GM23338 (cell line): ENCODE measurements at regions not wholly inside any gene's neighbourhood (a gene's known extent, or its start where the extent isn't known, plus 50 kb on each side); places are given as distances from the start of the nearest gene placed in this dataset.

Source experiments
- ATAC-seq: fragments of 200-7000 bp; cut with Tn5 transposase; 3 replicates; pipeline ENCODE4 v1.9.1; 2020
- DNase-seq: peaks from one replicate; pipeline ENCODE4 v3.0.0-alpha.2; 2015; ENCODE audit warnings: low spot score
- H2AFZ ChIP-seq: fragments of 200-600 bp; sonication (generic); 2 replicates; pipeline ENCODE4 v1.8.0; 2016; ENCODE audit warnings: antibody characterized with exemption, mild to moderate bottlenecking, moderate library complexity
- H3F3A ChIP-seq: fragments of 200-600 bp; sonication (generic); replicated peaks from 2 replicates; pipeline ENCODE4 v1.8.0; 2017; ENCODE audit warnings: antibody characterized with exemption, mixed run types, low read depth
- H3K27ac ChIP-seq: fragments of 200-600 bp; sonication (generic); 2 replicates; pipeline ENCODE4 v1.6.1; 2016; ENCODE audit warnings: low read depth
- H3K27me3 ChIP-seq: fragments of 200-600 bp; sonication (generic); 2 replicates; pipeline ENCODE4 v1.8.0; 2016; ENCODE audit warnings: mild to moderate bottlenecking, mixed run types, moderate library complexity; ENCODE audit not compliant: insufficient read depth
- H3K36me3 ChIP-seq: fragments of 200-600 bp; sonication (generic); 2 replicates; pipeline ENCODE4 v1.8.0; 2016; ENCODE audit warnings: mild to moderate bottlenecking; ENCODE audit not compliant: insufficient read depth
- H3K4me1 ChIP-seq: fragments of 200-600 bp; sonication (generic); 2 replicates; pipeline ENCODE4 v1.8.0; 2016; ENCODE audit warnings: mild to moderate bottlenecking, moderate library complexity; ENCODE audit not compliant: insufficient read depth
- H3K4me2 ChIP-seq: fragments of 200-600 bp; sonication (generic); 2 replicates; pipeline ENCODE4 v1.7.1; 2017; ENCODE audit warnings: mixed run types
- H3K4me3 ChIP-seq: fragments of 200-600 bp; sonication (generic); 2 replicates; pipeline ENCODE4 v1.6.1; 2016; ENCODE audit warnings: mixed run types
- H3K79me2 ChIP-seq: fragments of 200-600 bp; sonication (generic); replicated peaks from 2 replicates; pipeline ENCODE4 v1.8.0; 2017; ENCODE audit warnings: mild to moderate bottlenecking; ENCODE audit not compliant: insufficient read depth
- H3K9me2 ChIP-seq: fragments of 200-600 bp; sonication (generic); 2 replicates; pipeline ENCODE4 v1.8.0; 2017; ENCODE audit not compliant: insufficient read depth
- H4K20me1 ChIP-seq: fragments of 200-600 bp; sonication (generic); replicated peaks from 2 replicates; pipeline ENCODE4 v1.8.0; 2017; ENCODE audit warnings: mild to moderate bottlenecking; ENCODE audit not compliant: insufficient read depth
- H3K27ac Mint-ChIP-seq: 2 replicates; pipeline ENCODE4 v1.8.0; 2020; ENCODE audit warnings: inconsistent platforms, mild to moderate bottlenecking, moderate library complexity, mixed read lengths
- H3K27me3 Mint-ChIP-seq: 3 replicates; pipeline ENCODE4 v1.8.0; 2022; ENCODE audit warnings: low read depth, mild to moderate bottlenecking, moderate library complexity, mixed read lengths, inconsistent platforms; ENCODE audit not compliant: insufficient read depth, poor library complexity
- H3K36me3 Mint-ChIP-seq: 3 replicates; pipeline ENCODE4 v1.8.0; 2021; ENCODE audit warnings: low read depth, mild to moderate bottlenecking, inconsistent platforms, moderate library complexity, mixed read lengths
- H3K4me1 Mint-ChIP-seq: 3 replicates; pipeline ENCODE4 v1.8.0; 2020; ENCODE audit warnings: mild to moderate bottlenecking, inconsistent platforms, mixed read lengths
- H3K4me3 Mint-ChIP-seq: 3 replicates; pipeline ENCODE4 v1.8.0; 2021; ENCODE audit warnings: moderate library complexity, mild to moderate bottlenecking, inconsistent platforms, mixed read lengths
- H3K9me3 Mint-ChIP-seq: 3 replicates; pipeline ENCODE4 v1.8.0; 2020; ENCODE audit warnings: moderate library complexity, mild to moderate bottlenecking, inconsistent platforms, mixed read lengths
- CREB1 ChIP-seq: fragments of 250-450 bp; sonication (Bioruptor Pico); IDR thresholded peaks from 2 replicates; pipeline ENCODE4 v1.5.0; 2020; ENCODE audit warnings: low read depth, mild to moderate bottlenecking, moderate library complexity
- EZH2 ChIP-seq: fragments of 200-600 bp; sonication (generic); IDR thresholded peaks from one replicate; pipeline ENCODE4 v1.8.0; 2017; ENCODE audit warnings: antibody characterized with exemption, mild to moderate bottlenecking, low read depth; ENCODE audit not compliant: unreplicated experiment
- EZH2phosphoT487 ChIP-seq: fragments of 200-600 bp; sonication (generic); IDR thresholded peaks from one replicate; pipeline ENCODE4 v1.8.1; 2018; ENCODE audit warnings: antibody characterized with exemption; ENCODE audit not compliant: unreplicated experiment
- JUNB ChIP-seq: IDR thresholded peaks from one replicate; pipeline ENCODE4 v1.6.1; 2016; ENCODE audit warnings: antibody characterized with exemption; ENCODE audit not compliant: unreplicated experiment
- NANOG ChIP-seq: IDR thresholded peaks from 2 replicates; pipeline ENCODE4 v1.6.1; 2016; ENCODE audit warnings: antibody characterized with exemption, borderline replicate concordance
- POLR2AphosphoS5 ChIP-seq: IDR thresholded peaks from 2 replicates; pipeline ENCODE4 v1.6.1; 2016; ENCODE audit warnings: antibody characterized with exemption, low read depth
- STAT1 ChIP-seq: IDR thresholded peaks from one replicate; pipeline ENCODE4 v1.6.1; 2016; ENCODE audit warnings: antibody characterized with exemption; ENCODE audit not compliant: unreplicated experiment
- ZNF114 ChIP-seq: fragments of 250-450 bp; sonication (Bioruptor Pico); IDR thresholded peaks from 2 replicates; pipeline ENCODE4 v1.5.0; 2020; ENCODE audit warnings: mild to moderate bottlenecking, moderate library complexity
- ZNF331 ChIP-seq: fragments of 250-450 bp; sonication (Bioruptor Pico); IDR thresholded peaks from 2 replicates; pipeline ENCODE4 v1.5.0; 2020; ENCODE audit warnings: low read depth, mild to moderate bottlenecking, moderate library complexity
- TF ChIP-seq, protein P1 (sequence below): fragments of 250-450 bp; sonication (Bioruptor Pico); IDR thresholded peaks from 2 replicates; pipeline ENCODE4 v1.5.0; 2020; ENCODE audit warnings: mild to moderate bottlenecking, moderate library complexity
- TF ChIP-seq, protein P2 (sequence below), 2 experiments: fragments of 200-600 bp in 1 of 2; sonication (generic) in 1 of 2; conservative IDR thresholded peaks; 2 replicates each; pipeline versions ENCODE4 v1.5.1 to v1.6.1; 2016 to 2017; ENCODE audit warnings: antibody characterized with exemption in 2 of 2, low read depth in 2 of 2, mild to moderate bottlenecking in 2 of 2, moderate library complexity in 1 of 2
- TF ChIP-seq, protein P3 (sequence below): IDR thresholded peaks from 2 replicates; pipeline ENCODE4 v1.6.1; 2016; ENCODE audit warnings: antibody characterized with exemption
- TF ChIP-seq, protein P4 (sequence below): IDR thresholded peaks from one replicate; pipeline ENCODE4 v1.6.1; 2018; ENCODE audit warnings: antibody characterized with exemption; ENCODE audit not compliant: unreplicated experiment

DNA sequence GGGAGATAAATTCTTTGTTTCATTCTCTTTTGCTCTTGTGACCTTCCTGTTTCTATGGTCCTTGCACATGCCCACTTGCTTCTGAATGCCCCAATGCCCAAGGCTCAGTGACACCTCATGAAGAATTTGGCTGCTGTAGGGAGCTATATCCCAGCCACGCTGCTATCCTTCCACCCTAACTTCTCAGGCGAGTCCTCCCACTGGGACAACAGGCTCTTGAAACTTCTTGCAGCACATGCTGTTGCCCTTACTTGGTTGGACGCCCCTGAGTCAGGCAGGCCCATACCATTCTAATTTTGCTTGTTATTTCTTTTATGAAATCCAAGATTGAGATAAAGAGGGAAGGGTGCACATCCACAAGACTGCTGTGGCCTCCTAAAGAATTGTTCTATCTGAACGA lies 57.6 kb upstream of the BLID start:
- DNase-seq, result no peak
- H3K4me2 ChIP-seq, result no peak overlapping the region
- no peak overlapping the region for H3K4me3 Mint-ChIP-seq
- no peaks in the 10 kb centered on the region for H3K27me3 Mint-ChIP-seq
- TF ChIP-seq, protein P1, sequence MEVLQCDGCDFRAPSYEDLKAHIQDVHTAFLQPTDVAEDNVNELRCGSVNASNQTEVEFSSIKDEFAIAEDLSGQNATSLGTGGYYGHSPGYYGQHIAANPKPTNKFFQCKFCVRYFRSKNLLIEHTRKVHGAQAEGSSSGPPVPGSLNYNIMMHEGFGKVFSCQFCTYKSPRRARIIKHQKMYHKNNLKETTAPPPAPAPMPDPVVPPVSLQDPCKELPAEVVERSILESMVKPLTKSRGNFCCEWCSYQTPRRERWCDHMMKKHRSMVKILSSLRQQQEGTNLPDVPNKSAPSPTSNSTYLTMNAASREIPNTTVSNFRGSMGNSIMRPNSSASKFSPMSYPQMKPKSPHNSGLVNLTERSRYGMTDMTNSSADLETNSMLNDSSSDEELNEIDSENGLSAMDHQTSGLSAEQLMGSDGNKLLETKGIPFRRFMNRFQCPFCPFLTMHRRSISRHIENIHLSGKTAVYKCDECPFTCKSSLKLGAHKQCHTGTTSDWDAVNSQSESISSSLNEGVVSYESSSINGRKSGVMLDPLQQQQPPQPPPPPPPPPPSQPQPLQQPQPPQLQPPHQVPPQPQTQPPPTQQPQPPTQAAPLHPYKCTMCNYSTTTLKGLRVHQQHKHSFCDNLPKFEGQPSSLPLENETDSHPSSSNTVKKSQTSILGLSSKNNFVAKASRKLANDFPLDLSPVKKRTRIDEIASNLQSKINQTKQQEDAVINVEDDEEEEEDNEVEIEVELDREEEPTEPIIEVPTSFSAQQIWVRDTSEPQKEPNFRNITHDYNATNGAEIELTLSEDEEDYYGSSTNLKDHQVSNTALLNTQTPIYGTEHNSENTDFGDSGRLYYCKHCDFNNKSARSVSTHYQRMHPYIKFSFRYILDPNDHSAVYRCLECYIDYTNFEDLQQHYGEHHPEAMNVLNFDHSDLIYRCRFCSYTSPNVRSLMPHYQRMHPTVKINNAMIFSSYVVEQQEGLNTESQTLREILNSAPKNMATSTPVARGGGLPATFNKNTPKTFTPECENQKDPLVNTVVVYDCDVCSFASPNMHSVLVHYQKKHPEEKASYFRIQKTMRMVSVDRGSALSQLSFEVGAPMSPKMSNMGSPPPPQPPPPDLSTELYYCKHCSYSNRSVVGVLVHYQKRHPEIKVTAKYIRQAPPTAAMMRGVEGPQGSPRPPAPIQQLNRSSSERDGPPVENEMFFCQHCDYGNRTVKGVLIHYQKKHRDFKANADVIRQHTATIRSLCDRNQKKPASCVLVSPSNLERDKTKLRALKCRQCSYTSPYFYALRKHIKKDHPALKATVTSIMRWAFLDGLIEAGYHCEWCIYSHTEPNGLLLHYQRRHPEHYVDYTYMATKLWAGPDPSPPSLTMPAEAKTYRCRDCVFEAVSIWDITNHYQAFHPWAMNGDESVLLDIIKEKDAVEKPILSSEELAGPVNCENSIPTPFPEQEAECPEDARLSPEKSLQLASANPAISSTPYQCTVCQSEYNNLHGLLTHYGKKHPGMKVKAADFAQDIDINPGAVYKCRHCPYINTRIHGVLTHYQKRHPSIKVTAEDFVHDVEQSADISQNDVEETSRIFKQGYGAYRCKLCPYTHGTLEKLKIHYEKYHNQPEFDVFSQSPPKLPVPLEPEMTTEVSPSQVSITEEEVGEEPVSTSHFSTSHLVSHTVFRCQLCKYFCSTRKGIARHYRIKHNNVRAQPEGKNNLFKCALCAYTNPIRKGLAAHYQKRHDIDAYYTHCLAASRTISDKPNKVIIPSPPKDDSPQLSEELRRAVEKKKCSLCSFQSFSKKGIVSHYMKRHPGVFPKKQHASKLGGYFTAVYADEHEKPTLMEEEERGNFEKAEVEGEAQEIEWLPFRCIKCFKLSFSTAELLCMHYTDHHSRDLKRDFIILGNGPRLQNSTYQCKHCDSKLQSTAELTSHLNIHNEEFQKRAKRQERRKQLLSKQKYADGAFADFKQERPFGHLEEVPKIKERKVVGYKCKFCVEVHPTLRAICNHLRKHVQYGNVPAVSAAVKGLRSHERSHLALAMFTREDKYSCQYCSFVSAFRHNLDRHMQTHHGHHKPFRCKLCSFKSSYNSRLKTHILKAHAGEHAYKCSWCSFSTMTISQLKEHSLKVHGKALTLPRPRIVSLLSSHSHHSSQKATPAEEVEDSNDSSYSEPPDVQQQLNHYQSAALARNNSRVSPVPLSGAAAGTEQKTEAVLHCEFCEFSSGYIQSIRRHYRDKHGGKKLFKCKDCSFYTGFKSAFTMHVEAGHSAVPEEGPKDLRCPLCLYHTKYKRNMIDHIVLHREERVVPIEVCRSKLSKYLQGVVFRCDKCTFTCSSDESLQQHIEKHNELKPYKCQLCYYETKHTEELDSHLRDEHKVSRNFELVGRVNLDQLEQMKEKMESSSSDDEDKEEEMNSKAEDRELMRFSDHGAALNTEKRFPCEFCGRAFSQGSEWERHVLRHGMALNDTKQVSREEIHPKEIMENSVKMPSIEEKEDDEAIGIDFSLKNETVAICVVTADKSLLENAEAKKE (CRISPR knock-in tag), result no peak
- TF ChIP-seq POLR2AphosphoS5, result no peak
- TF ChIP-seq JUNB, result no peak
- no peak for TF ChIP-seq CREB1 (CRISPR knock-in tag)
- TF ChIP-seq, protein P2, sequence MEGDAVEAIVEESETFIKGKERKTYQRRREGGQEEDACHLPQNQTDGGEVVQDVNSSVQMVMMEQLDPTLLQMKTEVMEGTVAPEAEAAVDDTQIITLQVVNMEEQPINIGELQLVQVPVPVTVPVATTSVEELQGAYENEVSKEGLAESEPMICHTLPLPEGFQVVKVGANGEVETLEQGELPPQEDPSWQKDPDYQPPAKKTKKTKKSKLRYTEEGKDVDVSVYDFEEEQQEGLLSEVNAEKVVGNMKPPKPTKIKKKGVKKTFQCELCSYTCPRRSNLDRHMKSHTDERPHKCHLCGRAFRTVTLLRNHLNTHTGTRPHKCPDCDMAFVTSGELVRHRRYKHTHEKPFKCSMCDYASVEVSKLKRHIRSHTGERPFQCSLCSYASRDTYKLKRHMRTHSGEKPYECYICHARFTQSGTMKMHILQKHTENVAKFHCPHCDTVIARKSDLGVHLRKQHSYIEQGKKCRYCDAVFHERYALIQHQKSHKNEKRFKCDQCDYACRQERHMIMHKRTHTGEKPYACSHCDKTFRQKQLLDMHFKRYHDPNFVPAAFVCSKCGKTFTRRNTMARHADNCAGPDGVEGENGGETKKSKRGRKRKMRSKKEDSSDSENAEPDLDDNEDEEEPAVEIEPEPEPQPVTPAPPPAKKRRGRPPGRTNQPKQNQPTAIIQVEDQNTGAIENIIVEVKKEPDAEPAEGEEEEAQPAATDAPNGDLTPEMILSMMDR (conservative IDR thresholded peaks at IDR 0.05; ENCODE audit: low read depth in 2 of 2), result no peak
- no peak for TF ChIP-seq EZH2phosphoT487
- no peak for TF ChIP-seq ZNF114 (CRISPR knock-in tag)
- TF ChIP-seq, protein P3, sequence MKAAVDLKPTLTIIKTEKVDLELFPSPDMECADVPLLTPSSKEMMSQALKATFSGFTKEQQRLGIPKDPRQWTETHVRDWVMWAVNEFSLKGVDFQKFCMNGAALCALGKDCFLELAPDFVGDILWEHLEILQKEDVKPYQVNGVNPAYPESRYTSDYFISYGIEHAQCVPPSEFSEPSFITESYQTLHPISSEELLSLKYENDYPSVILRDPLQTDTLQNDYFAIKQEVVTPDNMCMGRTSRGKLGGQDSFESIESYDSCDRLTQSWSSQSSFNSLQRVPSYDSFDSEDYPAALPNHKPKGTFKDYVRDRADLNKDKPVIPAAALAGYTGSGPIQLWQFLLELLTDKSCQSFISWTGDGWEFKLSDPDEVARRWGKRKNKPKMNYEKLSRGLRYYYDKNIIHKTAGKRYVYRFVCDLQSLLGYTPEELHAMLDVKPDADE, result no peak
- TF ChIP-seq STAT1, result no peak
- TF ChIP-seq, protein P4, sequence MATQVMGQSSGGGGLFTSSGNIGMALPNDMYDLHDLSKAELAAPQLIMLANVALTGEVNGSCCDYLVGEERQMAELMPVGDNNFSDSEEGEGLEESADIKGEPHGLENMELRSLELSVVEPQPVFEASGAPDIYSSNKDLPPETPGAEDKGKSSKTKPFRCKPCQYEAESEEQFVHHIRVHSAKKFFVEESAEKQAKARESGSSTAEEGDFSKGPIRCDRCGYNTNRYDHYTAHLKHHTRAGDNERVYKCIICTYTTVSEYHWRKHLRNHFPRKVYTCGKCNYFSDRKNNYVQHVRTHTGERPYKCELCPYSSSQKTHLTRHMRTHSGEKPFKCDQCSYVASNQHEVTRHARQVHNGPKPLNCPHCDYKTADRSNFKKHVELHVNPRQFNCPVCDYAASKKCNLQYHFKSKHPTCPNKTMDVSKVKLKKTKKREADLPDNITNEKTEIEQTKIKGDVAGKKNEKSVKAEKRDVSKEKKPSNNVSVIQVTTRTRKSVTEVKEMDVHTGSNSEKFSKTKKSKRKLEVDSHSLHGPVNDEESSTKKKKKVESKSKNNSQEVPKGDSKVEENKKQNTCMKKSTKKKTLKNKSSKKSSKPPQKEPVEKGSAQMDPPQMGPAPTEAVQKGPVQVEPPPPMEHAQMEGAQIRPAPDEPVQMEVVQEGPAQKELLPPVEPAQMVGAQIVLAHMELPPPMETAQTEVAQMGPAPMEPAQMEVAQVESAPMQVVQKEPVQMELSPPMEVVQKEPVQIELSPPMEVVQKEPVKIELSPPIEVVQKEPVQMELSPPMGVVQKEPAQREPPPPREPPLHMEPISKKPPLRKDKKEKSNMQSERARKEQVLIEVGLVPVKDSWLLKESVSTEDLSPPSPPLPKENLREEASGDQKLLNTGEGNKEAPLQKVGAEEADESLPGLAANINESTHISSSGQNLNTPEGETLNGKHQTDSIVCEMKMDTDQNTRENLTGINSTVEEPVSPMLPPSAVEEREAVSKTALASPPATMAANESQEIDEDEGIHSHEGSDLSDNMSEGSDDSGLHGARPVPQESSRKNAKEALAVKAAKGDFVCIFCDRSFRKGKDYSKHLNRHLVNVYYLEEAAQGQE, result no peak
- no peak for TF ChIP-seq NANOG
- TF ChIP-seq ZNF331, result no peak
- TF ChIP-seq EZH2, result no peak
- H3K27ac Mint-ChIP-seq, result no peak overlapping the region
- H4K20me1 ChIP-seq, result no peaks in the 10 kb centered on the region
- no peak for ATAC-seq
- H2AFZ ChIP-seq, result peak overlapping the region; percentile 34; the same call in 1 of the 2 replicates
- H3K79me2 ChIP-seq, result no peaks in the 10 kb centered on the region
- H3K9me3 Mint-ChIP-seq, result no peaks in the 10 kb centered on the region
- H3K27ac ChIP-seq, result no peak overlapping the region
- no peaks in the 10 kb centered on the region for H3K4me1 ChIP-seq
- H3K27me3 ChIP-seq, result no peaks in the 10 kb centered on the region
- H3K4me1 Mint-ChIP-seq, result no peaks in the 10 kb centered on the region
- no peaks in the 10 kb centered on the region for H3K36me3 ChIP-seq
- H3K36me3 Mint-ChIP-seq, result no peaks in the 10 kb centered on the region
- H3F3A ChIP-seq, result no peaks in the 10 kb centered on the region
- H3K4me3 ChIP-seq, result no peak overlapping the region
- H3K9me2 ChIP-seq, result no peaks in the 10 kb centered on the region
